Stimulated activated CD4-positive, alpha-beta T cell treated with anti-CD3 and anti-CD28 coated beads, TNF-alpha, amount 100 ng/mL, for 1 hour (primary cell): ENCODE measurements at regions not wholly inside any gene's neighbourhood (a gene's known extent, or its start where the extent isn't known, plus 50 kb on each side); places are given as distances from the start of the nearest gene placed in this dataset.
"Not testable (repeated sequence)": the region's sequence is repeated elsewhere in the genome, so short reads cannot be mapped to it uniquely, and the experiment has no call there.

Source experiments
- DNase-seq, 3 donors: peaks; one replicate each; pipeline ENCODE4 v3.0.0-alpha.2; 2020; ENCODE audit warnings: low read depth in 3 of 3, low spot score in 1 of 3

DNA sequence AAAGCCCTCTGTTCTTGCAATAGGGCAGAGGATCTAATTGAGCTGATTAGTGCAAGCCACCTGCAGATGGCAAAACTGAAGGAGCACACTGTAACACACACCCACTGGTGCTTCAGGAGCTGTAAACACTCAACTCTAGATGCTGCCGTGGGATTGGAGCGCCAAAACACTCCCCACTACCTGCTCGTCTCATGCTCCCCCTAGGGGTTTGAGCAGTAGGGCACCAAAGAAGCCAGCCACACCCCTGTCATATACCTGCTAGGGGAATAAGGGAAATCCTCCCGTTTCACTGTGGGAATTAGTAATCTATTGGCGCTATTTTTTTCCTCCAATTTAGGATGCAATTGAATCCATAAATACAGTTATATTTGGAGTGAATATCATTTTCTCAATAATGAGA, 360.2 kb downstream of the GLUD2 start:
- no peak for DNase-seq

GRCh38 chrX:121431514-121431913, 384.1 kb downstream of the GLUD2 start:
- DNase-seq, result not testable (repeated sequence)

DNA sequence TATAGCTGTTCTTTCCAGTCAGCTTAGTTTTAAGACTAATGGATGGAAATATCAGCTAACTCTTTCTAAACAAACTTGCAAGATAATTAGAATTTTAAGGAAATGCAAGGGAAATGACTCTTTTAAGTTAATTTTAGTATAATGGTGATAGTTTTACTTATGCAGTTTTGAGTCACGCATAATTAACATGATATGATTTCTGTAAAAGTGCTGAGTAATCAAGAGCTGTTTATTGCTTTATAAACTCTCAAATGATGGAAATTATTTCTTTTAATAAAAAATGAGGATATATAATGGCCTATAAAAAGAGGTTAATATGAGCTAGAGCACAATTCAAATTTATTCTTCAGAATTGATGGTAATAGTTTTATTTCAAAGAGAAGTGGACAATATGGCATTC, 385.9 kb downstream of the GLUD2 start:
- no peak for DNase-seq

- not testable (repeated sequence) for DNase-seq
Observed at GRCh38 chrX:121437666-121438065, 390.3 kb downstream of the GLUD2 start.

GRCh38 chrX:121455890-121456289, 408.5 kb downstream of the GLUD2 start:
- DNase-seq, result no peak

DNA sequence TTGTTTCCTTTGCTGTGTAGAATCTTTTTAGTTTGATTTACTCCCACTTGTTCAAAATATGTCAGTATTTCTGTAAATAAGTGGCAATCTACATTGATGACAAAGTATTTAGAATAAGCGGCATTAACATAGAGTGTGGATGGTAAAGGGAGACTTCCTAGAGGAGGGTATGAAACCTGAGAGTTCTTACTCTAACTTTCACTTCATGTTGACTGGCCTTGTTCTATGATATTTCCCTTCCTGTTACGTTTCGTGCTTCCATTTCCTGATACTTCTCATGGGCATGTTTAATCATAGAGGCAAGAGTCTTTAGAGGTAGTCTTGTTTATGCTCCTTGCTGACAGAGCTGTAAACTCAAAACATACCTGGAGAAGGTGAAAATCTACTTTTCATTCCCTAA, 408.9 kb downstream of the GLUD2 start:
- no peak for DNase-seq

- no peak for DNase-seq
Observed at GRCh38 chrX:121457096-121457495, 409.7 kb downstream of the GLUD2 start.

- no peak for DNase-seq
Observed at GRCh38 chrX:121479406-121479805, 432.0 kb downstream of the GLUD2 start.

DNA sequence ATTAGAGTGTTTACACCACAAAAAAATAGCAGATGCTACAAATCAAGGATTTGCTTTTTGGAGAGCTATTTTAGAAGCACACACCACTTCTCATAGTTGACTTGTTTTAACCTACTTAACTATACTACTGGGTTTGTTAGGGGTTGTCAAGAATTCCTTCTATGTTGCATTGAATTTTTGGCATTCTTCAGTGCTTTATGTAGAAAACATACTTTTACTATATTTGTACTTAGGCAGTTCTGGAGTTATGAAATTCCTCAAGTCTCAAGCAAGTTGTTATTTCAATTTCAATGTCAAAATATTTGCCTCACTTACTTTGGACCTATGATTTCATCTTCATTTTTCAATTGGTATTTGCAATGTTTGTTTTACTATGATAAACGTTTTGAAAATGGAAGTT, 449.6 kb downstream of the GLUD2 start:
- DNase-seq, result no peak

DNA sequence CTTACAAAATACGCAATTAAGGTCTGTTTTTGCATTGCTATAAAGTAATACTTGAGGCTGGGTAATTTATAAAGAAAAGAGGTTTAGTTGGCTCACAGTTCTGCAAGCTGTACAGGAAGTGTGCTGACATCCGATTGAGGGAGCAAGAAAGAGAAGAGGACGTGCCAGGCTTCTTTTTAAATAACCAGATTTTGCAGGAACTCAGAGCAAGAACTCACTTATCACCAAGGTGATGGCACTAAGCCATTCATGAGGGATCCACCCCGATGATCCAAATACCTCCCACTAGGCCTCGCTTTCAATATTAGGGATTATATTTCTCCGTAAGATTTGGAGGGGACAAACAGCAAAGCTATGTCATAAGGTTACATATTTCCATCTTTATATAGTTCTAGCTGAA, 456.7 kb downstream of the GLUD2 start:
- DNase-seq, result no peak

- DNase-seq, result no peak
Observed at GRCh38 chrX:121546317-121546716, 498.9 kb downstream of the GLUD2 start.

- DNase-seq, result no peak
Observed at GRCh38 chrX:121558886-121559285, 511.5 kb downstream of the GLUD2 start.

GRCh38 chrX:121562616-121563015, 515.2 kb downstream of the GLUD2 start:
- no peak for DNase-seq

DNA sequence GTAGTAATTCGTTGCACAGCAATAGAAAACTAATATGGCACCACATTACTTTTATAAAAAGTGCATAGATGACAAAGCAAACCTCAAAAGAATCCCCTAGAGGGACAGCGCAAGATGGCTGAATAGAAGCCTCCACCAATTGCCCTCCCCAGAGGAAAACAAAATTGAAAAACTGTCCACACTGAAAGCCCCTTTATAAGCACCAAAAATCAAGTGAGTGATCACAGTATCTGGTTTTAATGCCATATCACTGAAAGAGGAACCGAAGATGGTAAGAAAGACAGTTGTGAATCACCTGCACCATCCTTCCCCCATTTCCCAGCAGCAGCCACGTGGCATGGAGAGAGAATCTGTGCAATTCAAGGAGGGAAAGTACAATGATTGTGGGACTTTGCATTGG, 522.2 kb downstream of the GLUD2 start:
- DNase-seq, result no peak

- no peak for DNase-seq
Observed at GRCh38 chrX:121570072-121570841, 522.8 kb downstream of the GLUD2 start.

GRCh38 chrX:121571333-121571732, 523.9 kb downstream of the GLUD2 start:
- no peak for DNase-seq

DNA sequence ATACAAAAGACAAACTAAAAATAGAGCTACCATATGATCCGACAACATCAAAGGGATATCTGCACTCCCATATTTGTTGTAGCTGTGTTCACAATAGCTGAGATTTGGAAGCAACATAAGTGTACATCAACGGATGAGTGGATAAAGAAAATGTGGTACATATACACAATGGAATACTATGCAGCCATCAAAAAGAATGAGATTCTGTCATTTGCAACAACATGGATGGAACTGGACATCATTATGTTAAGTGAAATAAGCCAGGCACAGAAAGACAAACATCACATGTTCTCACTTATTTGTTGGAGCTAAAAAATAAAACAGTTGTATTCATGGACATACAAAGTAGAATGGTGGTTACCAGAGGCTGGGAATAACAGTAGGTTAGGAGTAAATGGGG, 527.0 kb downstream of the GLUD2 start:
- not testable (repeated sequence) for DNase-seq

DNA sequence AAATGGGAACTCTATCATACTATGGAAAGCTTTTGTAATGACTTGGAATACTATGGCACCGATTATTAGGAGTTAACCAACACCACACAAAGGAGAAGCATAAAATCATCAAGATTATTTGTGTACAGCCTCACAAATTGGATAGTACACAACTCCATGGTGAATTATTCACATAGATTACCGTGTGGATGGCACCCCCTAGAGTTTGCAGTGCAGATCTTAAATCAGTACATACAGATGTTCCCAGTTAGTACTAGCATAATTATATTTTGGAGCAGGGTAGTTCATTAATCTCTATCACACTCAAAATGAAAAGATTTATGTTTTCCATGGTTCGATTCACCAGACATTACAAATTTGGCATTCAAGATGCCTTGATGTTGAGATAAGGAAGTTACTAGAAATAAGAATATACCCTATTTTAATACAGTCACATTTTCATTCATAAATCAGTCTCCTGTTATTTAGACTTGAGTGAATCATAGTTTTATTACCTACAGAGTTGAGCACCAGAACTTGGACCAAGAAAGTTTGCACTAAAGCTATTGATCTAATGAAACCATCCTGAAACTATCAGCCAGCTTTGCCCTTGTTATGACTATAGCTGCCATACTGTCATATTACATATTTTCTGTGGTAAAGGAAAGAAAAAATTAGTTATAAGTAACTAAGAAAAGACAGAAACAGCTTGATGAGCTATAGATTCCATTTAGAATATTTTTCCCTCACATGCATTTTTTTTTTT, 531.8 kb downstream of the GLUD2 start:
- DNase-seq, result no peak

GRCh38 chrX:121581885-121582284, 534.5 kb downstream of the GLUD2 start:
- DNase-seq, result no peak

GRCh38 chrX:121585626-121586025, 538.2 kb downstream of the GLUD2 start:
- DNase-seq, result no peak

DNA sequence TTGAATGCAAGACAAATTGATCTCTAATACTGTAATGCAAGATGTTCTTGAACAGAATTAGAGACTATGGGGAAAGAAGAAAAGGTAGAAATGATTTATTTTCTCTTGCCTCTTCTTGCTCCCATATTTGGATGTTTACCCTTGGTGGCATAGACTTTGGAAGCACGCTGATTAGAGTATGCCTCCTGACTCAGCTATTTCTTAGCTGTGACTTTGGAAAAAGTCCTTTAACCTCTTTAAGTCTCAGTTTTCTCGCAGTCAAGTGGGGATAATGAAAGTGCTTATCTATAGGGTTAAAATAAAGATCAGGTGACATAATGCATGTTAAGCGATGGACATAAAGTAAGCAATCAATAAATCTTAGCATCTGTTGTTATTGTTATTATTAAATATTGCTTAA, 545.5 kb downstream of the GLUD2 start:
- DNase-seq, result no peak

- DNase-seq, result no peak
Observed at GRCh38 chrX:121598356-121598755, 550.9 kb downstream of the GLUD2 start.

- no peak for DNase-seq
Observed at GRCh38 chrX:121635141-121635540, 587.7 kb downstream of the GLUD2 start.
